Cardiac fibroblast (primary cell): ENCODE measurements at regions not wholly inside any gene's neighbourhood (a gene's known extent, or its start where the extent isn't known, plus 50 kb on each side); places are given as distances from the start of the nearest gene placed in this dataset.
"Not testable (repeated sequence)": the region's sequence is repeated elsewhere in the genome, so short reads cannot be mapped to it uniquely, and the experiment has no call there.

ENCODE experiments used
- DNase-seq, 2 donors: peaks; one replicate each; pipeline versions ENCODE4 v3.0.0 to v3.0.0-alpha.2; 2010; ENCODE audit warnings: low read depth in 2 of 2
- H3K4me3 ChIP-seq, 2 donors: replicated peaks in 1 of 2; 1 replicate in 1 of 2; 2 replicates in 1 of 2; pipeline ENCODE4 v1.5.1; 2011; ENCODE audit warnings: low read depth in 2 of 2, low read length in 2 of 2, mild to moderate bottlenecking in 2 of 2, moderate library complexity in 1 of 2
- CTCF ChIP-seq: IDR thresholded peaks from one replicate; pipeline ENCODE4 v1.5.1; 2011; ENCODE audit warnings: low read depth, mild to moderate bottlenecking, low read length, inconsistent platforms

- TF ChIP-seq CTCF = no peak
- DNase-seq = no peak
- no peak overlapping the region for H3K4me3 ChIP-seq
Measured at GRCh38 chr18:78433562-78433961, 546.1 kb upstream of the SALL3 start.

GRCh38 chr18:78436110-78436509 lies 543.5 kb upstream of the SALL3 start:
- no peak for TF ChIP-seq CTCF
- no peak for DNase-seq
- no peak overlapping the region for H3K4me3 ChIP-seq

GRCh38 chr18:78438235-78438634 lies 541.4 kb upstream of the SALL3 start:
- H3K4me3 ChIP-seq, DNase-seq: not testable (repeated sequence)

- no peak for DNase-seq
- TF ChIP-seq CTCF = no peak
- no peak overlapping the region for H3K4me3 ChIP-seq
Measured at GRCh38 chr18:78445880-78446279, 533.7 kb upstream of the SALL3 start.

GRCh38 chr18:78447211-78447610 lies 532.4 kb upstream of the SALL3 start:
- TF ChIP-seq CTCF = no peak
- DNase-seq = no peak
- no peak overlapping the region for H3K4me3 ChIP-seq

GRCh38 chr18:78448106-78448505 lies 531.5 kb upstream of the SALL3 start:
- no peak for TF ChIP-seq CTCF
- H3K4me3 ChIP-seq = no peak overlapping the region
- no peak for DNase-seq

GRCh38 chr18:78448591-78448990 lies 531.0 kb upstream of the SALL3 start:
- no peak for DNase-seq
- H3K4me3 ChIP-seq = no peak overlapping the region
- TF ChIP-seq CTCF = no peak

- no peak overlapping the region for H3K4me3 ChIP-seq
- no peak for TF ChIP-seq CTCF
- DNase-seq = no peak
Measured at GRCh38 chr18:78454221-78454620, 525.4 kb upstream of the SALL3 start.
